GM23338 (cell line): ENCODE measurements at regions not wholly inside any gene's neighbourhood (a gene's known extent, or its start where the extent isn't known, plus 50 kb on each side); places are given as distances from the start of the nearest gene placed in this dataset.

Experiments used
- ATAC-seq: fragments of 200-7000 bp; cut with Tn5 transposase; 3 replicates; pipeline ENCODE4 v1.9.1; 2020
- DNase-seq: peaks from one replicate; pipeline ENCODE4 v3.0.0-alpha.2; 2015; ENCODE audit warnings: low spot score
- H2AFZ ChIP-seq: fragments of 200-600 bp; sonication (generic); 2 replicates; pipeline ENCODE4 v1.8.0; 2016; ENCODE audit warnings: antibody characterized with exemption, mild to moderate bottlenecking, moderate library complexity
- H3F3A ChIP-seq: fragments of 200-600 bp; sonication (generic); replicated peaks from 2 replicates; pipeline ENCODE4 v1.8.0; 2017; ENCODE audit warnings: antibody characterized with exemption, mixed run types, low read depth
- H3K27ac ChIP-seq: fragments of 200-600 bp; sonication (generic); 2 replicates; pipeline ENCODE4 v1.6.1; 2016; ENCODE audit warnings: low read depth
- H3K27me3 ChIP-seq: fragments of 200-600 bp; sonication (generic); 2 replicates; pipeline ENCODE4 v1.8.0; 2016; ENCODE audit warnings: mild to moderate bottlenecking, mixed run types, moderate library complexity; ENCODE audit not compliant: insufficient read depth
- H3K36me3 ChIP-seq: fragments of 200-600 bp; sonication (generic); 2 replicates; pipeline ENCODE4 v1.8.0; 2016; ENCODE audit warnings: mild to moderate bottlenecking; ENCODE audit not compliant: insufficient read depth
- H3K4me1 ChIP-seq: fragments of 200-600 bp; sonication (generic); 2 replicates; pipeline ENCODE4 v1.8.0; 2016; ENCODE audit warnings: mild to moderate bottlenecking, moderate library complexity; ENCODE audit not compliant: insufficient read depth
- H3K4me2 ChIP-seq: fragments of 200-600 bp; sonication (generic); 2 replicates; pipeline ENCODE4 v1.7.1; 2017; ENCODE audit warnings: mixed run types
- H3K4me3 ChIP-seq: fragments of 200-600 bp; sonication (generic); 2 replicates; pipeline ENCODE4 v1.6.1; 2016; ENCODE audit warnings: mixed run types
- H3K79me2 ChIP-seq: fragments of 200-600 bp; sonication (generic); replicated peaks from 2 replicates; pipeline ENCODE4 v1.8.0; 2017; ENCODE audit warnings: mild to moderate bottlenecking; ENCODE audit not compliant: insufficient read depth
- H3K9me2 ChIP-seq: fragments of 200-600 bp; sonication (generic); 2 replicates; pipeline ENCODE4 v1.8.0; 2017; ENCODE audit not compliant: insufficient read depth
- H4K20me1 ChIP-seq: fragments of 200-600 bp; sonication (generic); replicated peaks from 2 replicates; pipeline ENCODE4 v1.8.0; 2017; ENCODE audit warnings: mild to moderate bottlenecking; ENCODE audit not compliant: insufficient read depth
- H3K27ac Mint-ChIP-seq: 2 replicates; pipeline ENCODE4 v1.8.0; 2020; ENCODE audit warnings: inconsistent platforms, mild to moderate bottlenecking, moderate library complexity, mixed read lengths
- H3K27me3 Mint-ChIP-seq: 3 replicates; pipeline ENCODE4 v1.8.0; 2022; ENCODE audit warnings: low read depth, mild to moderate bottlenecking, moderate library complexity, mixed read lengths, inconsistent platforms; ENCODE audit not compliant: insufficient read depth, poor library complexity
- H3K36me3 Mint-ChIP-seq: 3 replicates; pipeline ENCODE4 v1.8.0; 2021; ENCODE audit warnings: low read depth, mild to moderate bottlenecking, inconsistent platforms, moderate library complexity, mixed read lengths
- H3K4me1 Mint-ChIP-seq: 3 replicates; pipeline ENCODE4 v1.8.0; 2020; ENCODE audit warnings: mild to moderate bottlenecking, inconsistent platforms, mixed read lengths
- H3K4me3 Mint-ChIP-seq: 3 replicates; pipeline ENCODE4 v1.8.0; 2021; ENCODE audit warnings: moderate library complexity, mild to moderate bottlenecking, inconsistent platforms, mixed read lengths
- H3K9me3 Mint-ChIP-seq: 3 replicates; pipeline ENCODE4 v1.8.0; 2020; ENCODE audit warnings: moderate library complexity, mild to moderate bottlenecking, inconsistent platforms, mixed read lengths
- CREB1 ChIP-seq: fragments of 250-450 bp; sonication (Bioruptor Pico); IDR thresholded peaks from 2 replicates; pipeline ENCODE4 v1.5.0; 2020; ENCODE audit warnings: low read depth, mild to moderate bottlenecking, moderate library complexity
- EZH2phosphoT487 ChIP-seq: fragments of 200-600 bp; sonication (generic); IDR thresholded peaks from one replicate; pipeline ENCODE4 v1.8.1; 2018; ENCODE audit warnings: antibody characterized with exemption; ENCODE audit not compliant: unreplicated experiment
- JUNB ChIP-seq: IDR thresholded peaks from one replicate; pipeline ENCODE4 v1.6.1; 2016; ENCODE audit warnings: antibody characterized with exemption; ENCODE audit not compliant: unreplicated experiment
- NANOG ChIP-seq: IDR thresholded peaks from 2 replicates; pipeline ENCODE4 v1.6.1; 2016; ENCODE audit warnings: antibody characterized with exemption, borderline replicate concordance
- POLR2AphosphoS5 ChIP-seq: IDR thresholded peaks from 2 replicates; pipeline ENCODE4 v1.6.1; 2016; ENCODE audit warnings: antibody characterized with exemption, low read depth
- REST ChIP-seq: IDR thresholded peaks from one replicate; pipeline ENCODE4 v1.6.1; 2018; ENCODE audit warnings: antibody characterized with exemption; ENCODE audit not compliant: unreplicated experiment
- STAT1 ChIP-seq: IDR thresholded peaks from one replicate; pipeline ENCODE4 v1.6.1; 2016; ENCODE audit warnings: antibody characterized with exemption; ENCODE audit not compliant: unreplicated experiment
- ZNF114 ChIP-seq: fragments of 250-450 bp; sonication (Bioruptor Pico); IDR thresholded peaks from 2 replicates; pipeline ENCODE4 v1.5.0; 2020; ENCODE audit warnings: mild to moderate bottlenecking, moderate library complexity
- ZNF331 ChIP-seq: fragments of 250-450 bp; sonication (Bioruptor Pico); IDR thresholded peaks from 2 replicates; pipeline ENCODE4 v1.5.0; 2020; ENCODE audit warnings: low read depth, mild to moderate bottlenecking, moderate library complexity
- ZNF462 ChIP-seq: fragments of 250-450 bp; sonication (Bioruptor Pico); IDR thresholded peaks from 2 replicates; pipeline ENCODE4 v1.5.0; 2020; ENCODE audit warnings: mild to moderate bottlenecking, moderate library complexity

GRCh38 chr6:163906006-163906710 is 491.6 kb downstream of the QKI start:
- no peak for DNase-seq
- no peak for TF ChIP-seq ZNF114 (CRISPR knock-in tag)
- no peak for TF ChIP-seq REST
- TF ChIP-seq POLR2AphosphoS5, result no peak
- TF ChIP-seq STAT1, result no peak
- no peak for TF ChIP-seq CREB1 (CRISPR knock-in tag)
- no peak for TF ChIP-seq JUNB
- TF ChIP-seq NANOG, result no peak
- no peak for TF ChIP-seq ZNF331 (CRISPR knock-in tag)
- no peak for TF ChIP-seq EZH2phosphoT487
- Histone ChIP-seq H3F3A (no peaks in the 10 kb centered on the region), H4K20me1 (no peaks in the 10 kb centered on the region), H3K4me2 (no peak overlapping the region), H3K4me3 (no peak overlapping the region), H2AFZ (no peak overlapping the region), H3K27me3 (no peaks in the 10 kb centered on the region), H3K79me2 (no peaks in the 10 kb centered on the region), H3K27ac (no peak overlapping the region), H3K36me3 (no peaks in the 10 kb centered on the region), H3K4me1 (no peaks in the 10 kb centered on the region), H3K9me2 (0 out of 2 replicates have a peak, but pooled peaks cover 4% of the 10 kb centered on the region)
- Mint-ChIP-seq H3K36me3 (no peaks in the 10 kb centered on the region), H3K4me1 (no peaks in the 10 kb centered on the region; the same call in 2 of the 3 replicates), H3K9me3 (no peaks in the 10 kb centered on the region), H3K4me3 (no peak overlapping the region), H3K27ac (no peak overlapping the region), H3K27me3 (no peaks in the 10 kb centered on the region)
- ATAC-seq, result no peak

- H3K27me3 ChIP-seq, result no peaks in the 10 kb centered on the region
- H3K36me3 ChIP-seq, result no peaks in the 10 kb centered on the region
- Mint-ChIP-seq H3K27ac (no peak overlapping the region), H3K4me1 (peaks cover 9% of the 10 kb centered on the region; the same call in 2 of the 3 replicates), H3K4me3 (no peak overlapping the region), H3K36me3 (no peaks in the 10 kb centered on the region), H3K9me3 (no peaks in the 10 kb centered on the region), H3K27me3 (no peaks in the 10 kb centered on the region)
- no peak overlapping the region for H2AFZ ChIP-seq
- H3K9me2 ChIP-seq, result 0 out of 2 replicates have a peak, but pooled peaks cover 4% of the 10 kb centered on the region
- no peaks in the 10 kb centered on the region for H3F3A ChIP-seq
- ATAC-seq, result no peak
- DNase-seq, result no peak
- H3K4me2 ChIP-seq, result no peak overlapping the region
- H3K27ac ChIP-seq, result no peak overlapping the region
- no peaks in the 10 kb centered on the region for H3K79me2 ChIP-seq
- H3K4me1 ChIP-seq, result no peaks in the 10 kb centered on the region
- no peak overlapping the region for H3K4me3 ChIP-seq
- no peaks in the 10 kb centered on the region for H4K20me1 ChIP-seq
- no peak for TF ChIP-seq ZNF462 (CRISPR knock-in tag)
These were observed 489.7 kb downstream of the QKI start for GRCh38 chr6:163904186-163904585.
